22Rv1 (cell line): ENCODE measurements at regions not wholly inside any gene's neighbourhood (a gene's known extent, or its start where the extent isn't known, plus 50 kb on each side); places are given as distances from the start of the nearest gene placed in this dataset.

Experiments used
- CTCF ChIP-seq: fragments of 450-650 bp; IDR thresholded peaks from 2 replicates; pipeline ENCODE4 v1.5.1; 2017; ENCODE audit warnings: mild to moderate bottlenecking
- ZFX ChIP-seq: fragments of 450-650 bp; IDR thresholded peaks from 2 replicates; pipeline ENCODE4 v1.6.1; 2017; ENCODE audit warnings: antibody characterized with exemption, borderline replicate concordance

GRCh38 chr6:156352861-156353260 lies 424.3 kb upstream of the ARID1B start:
- TF ChIP-seq CTCF (no peak), ZFX (no peak)
